GM18502 (cell line): ENCODE measurements at regions not wholly inside any gene's neighbourhood (a gene's known extent, or its start where the extent isn't known, plus 50 kb on each side); places are given as distances from the start of the nearest gene placed in this dataset.

Source experiments
- ATAC-seq: cut with Tn5 transposase; IDR thresholded peaks from one replicate; pipeline ENCODE4 v1.9.1; 2021; ENCODE audit warnings: mild to moderate bottlenecking; ENCODE audit not compliant: unreplicated experiment, poor library complexity

DNA sequence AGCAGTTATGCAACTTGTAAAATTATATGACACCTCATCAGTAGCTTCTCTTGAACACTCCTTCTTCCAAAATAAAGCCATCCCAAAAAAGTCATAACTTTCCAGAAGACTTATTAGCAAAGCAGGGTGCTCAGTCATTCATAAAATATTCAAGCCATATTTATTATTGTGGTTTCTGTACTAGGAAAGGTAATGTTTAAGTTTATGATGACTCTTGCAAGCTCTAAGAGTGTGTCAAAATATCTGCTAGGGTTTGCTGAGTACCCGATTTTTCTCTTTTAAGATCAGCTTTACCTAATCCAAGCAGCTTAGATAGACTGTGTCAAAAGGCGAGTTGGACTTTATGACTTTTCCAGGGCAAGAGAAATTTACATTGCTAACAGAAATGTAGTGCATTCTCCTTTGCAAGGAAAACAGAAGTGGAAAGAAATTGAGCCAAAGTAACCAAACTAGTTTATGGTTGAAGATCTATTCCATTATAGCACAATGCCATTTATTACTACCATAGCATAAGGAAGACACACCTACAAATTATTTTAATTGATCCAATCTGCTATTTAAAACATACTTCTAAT, 98.0 kb upstream of the SOX6 start:
- no peak for ATAC-seq

DNA sequence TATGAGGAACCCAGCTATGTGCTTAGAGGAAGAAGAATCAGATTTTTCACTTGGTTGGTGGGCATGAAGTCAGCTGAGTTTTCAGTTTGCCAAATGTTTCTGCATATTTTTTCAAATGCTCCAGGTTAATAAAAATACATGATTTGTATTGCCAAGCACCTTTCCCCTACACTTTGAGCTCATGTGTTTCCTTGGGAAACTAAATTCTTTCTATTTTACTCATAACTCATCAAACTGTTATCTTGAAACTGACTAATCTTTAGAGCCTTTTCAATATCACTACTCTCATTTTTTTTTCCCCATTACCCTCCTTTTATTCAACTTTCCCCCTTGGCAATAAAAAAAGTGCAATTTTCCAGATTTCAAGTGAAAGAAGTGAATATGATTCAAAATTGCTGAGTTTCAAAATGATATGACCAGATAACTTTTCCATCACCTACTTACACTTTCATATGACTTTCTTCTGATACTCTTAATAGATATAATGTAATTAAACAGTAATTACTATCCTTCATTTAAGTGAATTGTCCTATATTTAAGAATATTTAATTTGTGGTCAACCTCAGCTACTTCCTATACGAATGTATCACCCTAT, 91.9 kb upstream of the SOX6 start:
- no peak for ATAC-seq

DNA sequence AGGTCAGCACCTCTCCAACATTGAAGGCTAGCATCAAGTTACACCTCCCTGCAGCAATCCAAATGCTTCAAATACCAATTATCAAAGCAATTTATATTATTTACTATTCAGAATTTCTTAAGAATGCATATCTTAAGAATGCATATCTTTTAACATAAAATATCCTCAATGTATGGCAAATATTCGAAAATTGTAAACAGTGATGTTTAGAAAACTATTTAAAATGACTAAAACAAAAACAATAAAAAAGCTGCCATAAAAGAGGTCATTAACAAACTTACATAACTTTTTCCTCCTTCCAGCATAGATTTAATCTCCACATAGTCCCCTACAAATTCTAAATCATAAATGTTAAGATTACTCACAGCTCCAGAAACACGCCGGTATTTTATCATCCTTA, 85.1 kb upstream of the SOX6 start:
- ATAC-seq: no peak

DNA sequence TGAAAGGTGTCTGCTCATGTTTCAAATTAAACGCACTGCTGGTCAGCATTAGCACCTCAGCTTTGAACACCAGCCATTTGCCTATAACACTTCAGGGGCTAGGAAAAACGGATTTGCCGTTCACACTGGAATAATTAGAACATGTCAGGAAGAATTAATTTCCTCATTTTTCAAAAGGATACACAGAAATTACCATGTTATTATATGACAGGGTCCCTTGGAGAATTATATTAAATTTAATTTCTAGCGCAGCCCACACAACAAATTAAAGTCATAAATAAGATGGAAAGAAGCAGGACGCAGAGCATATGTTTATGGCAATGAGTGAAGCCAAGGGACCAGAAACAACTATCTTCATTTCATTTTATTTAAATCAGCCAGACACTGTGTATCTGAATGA, 83.8 kb upstream of the SOX6 start:
- ATAC-seq: no peak

DNA sequence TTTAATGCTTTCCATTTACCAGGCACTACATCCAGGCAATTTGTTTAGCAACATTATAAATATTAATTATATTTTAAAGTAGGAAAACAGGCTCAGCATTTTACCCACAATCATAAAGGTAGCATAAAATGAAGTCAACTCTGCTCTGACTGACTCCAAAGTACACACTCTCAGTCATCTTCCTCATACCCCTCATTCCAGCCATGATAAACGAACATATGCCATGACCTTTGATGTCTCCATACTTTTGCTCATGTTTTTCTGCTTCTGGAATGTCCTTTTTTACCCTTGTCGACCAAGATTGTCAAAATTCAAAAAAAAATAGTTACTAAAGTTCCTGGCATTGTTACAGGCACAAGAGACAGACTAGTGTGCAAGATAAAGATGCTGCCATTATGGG, 77.7 kb upstream of the SOX6 start:
- no peak for ATAC-seq

DNA sequence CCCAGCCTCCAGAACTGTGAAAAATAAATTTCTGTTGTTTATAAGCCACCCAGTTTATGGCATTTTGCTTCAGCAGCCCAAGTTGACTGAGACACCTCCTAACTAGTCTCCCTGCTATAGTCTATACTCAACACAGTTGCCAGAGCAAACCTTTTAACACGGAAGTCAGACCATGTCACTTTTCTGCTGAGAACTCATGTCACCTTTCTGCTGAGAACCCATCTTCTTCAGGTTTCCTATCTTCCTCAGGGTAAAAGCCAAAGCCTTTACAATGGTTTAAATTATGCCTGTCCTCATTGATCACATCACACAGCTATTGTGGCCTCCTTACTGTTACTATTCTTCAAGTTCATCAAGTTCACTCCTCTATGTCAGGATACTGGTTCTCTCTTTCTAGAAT, 74.3 kb upstream of the SOX6 start:
- ATAC-seq: no peak

DNA sequence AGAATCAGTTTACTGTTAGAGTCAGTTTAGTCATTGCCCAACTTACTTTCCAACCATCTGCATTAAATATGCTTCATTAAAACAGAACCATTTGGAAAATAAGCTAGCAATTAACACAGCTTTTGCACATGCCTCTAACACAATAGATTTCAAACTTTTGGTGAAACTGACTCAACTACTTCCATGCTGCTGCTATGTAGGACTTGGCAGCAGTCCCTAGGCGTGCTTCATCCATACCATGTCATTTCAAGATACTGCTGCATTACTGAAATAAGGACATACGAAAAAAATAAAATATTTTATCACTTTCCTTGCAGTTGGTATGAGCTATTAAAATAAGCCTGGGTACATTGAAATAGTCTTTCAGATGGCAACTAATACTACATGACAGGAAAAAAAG, 65.5 kb upstream of the SOX6 start:
- ATAC-seq: no peak

DNA sequence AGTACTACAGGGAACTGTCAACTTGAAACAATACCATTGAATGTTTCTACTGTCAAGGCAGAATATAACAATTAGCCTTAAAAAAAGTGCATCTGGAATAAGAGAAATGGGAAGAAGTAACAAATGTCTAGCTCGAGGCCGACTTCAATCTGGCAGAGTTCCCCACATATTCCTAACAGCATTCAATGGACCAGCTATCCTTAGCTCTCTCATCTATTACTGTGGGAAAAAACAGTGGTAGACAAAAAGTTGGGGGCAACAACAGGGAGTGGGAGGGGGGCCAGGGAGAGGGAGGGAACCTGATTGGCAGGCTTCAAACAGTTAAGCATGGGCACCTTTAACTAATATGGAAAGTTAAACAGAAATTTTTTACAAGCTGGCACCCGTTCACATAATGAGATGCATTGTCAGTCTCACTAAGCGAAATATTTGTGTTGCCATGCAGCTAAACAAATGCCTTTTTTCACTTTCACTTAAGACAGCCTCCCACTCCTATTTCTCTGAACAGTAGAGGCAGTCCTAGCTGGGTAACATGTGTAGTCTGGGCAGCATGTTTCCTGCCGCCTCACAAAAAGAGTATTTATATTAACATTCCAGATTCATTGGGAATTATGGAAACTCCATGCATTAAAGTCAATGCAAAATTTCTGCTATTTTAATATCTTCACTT, 62.2 kb upstream of the SOX6 start:
- no peak for ATAC-seq

DNA sequence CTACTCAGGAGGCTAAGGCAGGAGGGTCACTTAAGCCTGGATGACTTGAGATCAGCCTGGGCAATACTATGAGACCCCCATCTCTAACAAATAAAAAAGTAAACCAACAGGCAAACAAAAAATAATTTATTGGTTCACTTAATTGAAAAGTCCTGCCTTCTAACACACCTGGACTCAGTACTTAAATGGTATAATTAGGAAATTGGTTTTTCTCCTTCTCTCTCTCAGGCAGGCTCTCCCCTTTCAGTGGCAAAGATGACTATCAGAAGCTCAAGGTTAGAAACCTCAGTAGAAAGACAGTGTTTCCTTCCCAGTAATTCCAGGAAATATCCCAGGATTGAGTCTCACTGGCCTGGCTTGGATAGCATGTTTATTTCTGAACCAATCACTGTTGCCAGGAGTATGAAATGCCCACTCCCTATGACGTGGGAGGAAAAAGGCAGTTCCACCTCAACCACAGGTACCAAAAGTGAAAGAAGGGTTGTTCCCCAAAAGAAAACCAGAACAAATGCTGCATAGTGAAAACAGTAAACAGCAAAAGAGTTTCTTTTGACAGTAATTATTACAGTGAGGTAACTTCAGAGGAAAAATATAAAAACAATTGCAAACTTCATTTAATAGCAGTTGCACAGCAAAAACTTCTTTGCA, 56.3 kb upstream of the SOX6 start:
- peak; percentile 91 for ATAC-seq

DNA sequence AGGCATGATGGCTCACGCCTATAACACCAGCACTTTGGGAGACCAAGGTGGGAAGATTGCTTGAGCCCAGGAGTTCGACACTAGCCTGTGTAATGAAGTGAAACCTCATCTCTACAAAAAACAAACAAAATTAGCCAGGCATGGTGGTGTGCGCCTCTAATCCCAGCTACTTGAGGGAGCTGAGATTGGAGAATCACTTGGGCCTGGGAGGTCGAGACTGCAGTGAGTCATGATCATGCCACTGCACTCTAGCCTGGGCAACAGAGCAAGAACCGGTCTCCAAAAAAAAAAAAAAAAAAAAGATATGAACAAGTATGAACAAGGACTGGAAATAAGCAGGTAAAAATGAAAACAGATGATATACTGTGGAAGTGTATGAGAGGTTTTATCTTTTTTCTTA, 54.1 kb upstream of the SOX6 start:
- no peak for ATAC-seq

DNA sequence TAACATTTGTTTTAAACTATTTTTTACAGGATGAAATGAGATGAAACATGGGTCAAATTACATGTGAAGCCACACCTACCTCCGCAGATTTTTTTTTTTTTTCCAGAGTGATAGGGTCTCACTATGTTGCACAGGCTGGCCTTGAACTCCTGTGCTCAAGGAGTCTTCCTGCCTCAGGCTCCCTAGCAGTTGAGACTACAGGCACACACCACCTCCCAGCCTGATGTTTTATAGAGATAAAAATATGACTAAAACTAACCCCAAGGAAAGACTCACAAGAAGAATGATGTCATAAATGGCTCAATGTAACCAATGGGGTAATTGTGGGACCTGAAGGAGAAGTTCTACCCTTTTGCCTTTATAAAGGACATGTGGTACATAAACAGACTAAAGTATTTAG, 52.3 kb upstream of the SOX6 start:
- ATAC-seq: no peak

DNA sequence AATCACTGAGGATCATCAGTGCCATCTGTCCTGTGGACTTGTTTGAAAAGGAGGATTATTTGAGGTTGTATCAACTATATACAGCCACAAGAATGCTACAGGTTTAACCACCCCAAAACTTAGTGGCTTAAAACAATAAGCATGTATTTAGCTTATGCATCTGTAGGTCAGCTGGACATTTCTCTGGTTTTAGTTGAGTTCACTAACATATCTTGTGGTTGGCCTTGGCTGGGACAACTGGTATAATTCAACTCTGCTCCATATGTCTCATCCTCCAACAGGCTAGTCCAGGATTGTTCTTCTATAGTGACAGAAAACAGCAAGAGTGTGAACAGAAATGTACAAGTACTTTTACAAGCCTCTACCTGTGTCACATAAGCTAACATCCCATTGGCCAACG, 49.9 kb upstream of the SOX6 start:
- ATAC-seq: no peak
